ENCODE measurements at regions not wholly inside any gene's neighbourhood (a gene's known extent, or its start where the extent isn't known, plus 50 kb on each side); places are given as distances from the start of the nearest gene placed in this dataset.
"Not testable (repeated sequence)": the region's sequence is repeated elsewhere in the genome, so short reads cannot be mapped to it uniquely, and the experiment has no call there.

DNA sequence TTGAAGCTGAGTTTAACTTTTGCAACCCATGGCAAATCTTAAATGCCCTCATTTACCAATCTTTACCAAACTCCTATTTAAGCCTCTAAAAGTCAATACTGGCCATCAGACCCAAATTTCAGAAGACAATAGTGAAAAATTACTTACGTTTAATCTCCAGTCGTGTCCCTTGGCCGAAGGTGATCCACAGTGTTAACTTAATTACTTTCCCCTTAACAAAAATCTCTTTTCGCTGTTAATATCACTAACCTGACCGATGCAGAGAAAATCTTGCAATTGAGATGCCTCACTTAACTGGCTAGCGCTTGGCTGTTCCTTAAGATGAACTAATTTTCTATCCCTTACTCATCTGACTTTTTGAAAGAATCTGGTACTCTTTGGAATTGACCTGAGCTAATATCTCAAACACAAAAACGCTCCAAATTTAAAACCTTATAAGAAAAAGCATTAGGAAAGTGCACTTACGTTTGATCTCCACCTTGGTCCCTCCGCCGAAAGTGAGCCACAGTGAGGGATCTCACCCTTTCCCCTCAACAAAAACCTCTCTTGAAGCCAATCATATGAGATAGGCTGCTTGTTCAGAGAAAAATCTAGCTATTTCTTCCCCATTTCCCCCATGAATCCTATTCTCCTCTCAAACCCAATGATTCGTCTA is 169.1 kb downstream of the RPIA start:
- DNase-seq = no peak

DNA sequence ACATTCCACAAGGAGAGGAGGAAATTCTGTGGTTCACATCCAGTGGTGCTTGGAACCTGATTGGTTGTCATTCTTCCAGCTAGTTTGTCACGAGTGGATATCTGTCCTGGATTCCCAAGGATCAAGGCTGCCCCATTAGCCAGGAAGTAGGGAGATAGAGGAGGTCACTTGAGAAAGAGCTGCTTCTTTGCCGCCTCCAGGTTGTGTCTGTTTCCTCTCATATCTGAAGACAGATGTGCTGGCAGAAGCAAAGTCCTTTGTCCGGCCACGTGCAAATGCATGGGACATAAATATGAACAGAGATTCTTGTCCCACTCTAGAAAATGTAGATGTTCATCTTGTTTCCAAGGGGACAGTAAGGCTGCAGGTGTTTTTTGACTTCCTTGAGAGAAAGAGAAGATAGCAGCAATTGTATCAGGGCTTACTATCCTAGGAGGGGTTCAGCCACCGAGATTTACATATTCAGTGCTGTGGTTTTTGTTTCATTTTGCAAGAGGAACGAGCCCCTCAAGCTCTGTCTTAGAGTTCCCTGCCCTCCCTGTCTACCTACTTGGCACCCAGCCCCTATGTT is 174.4 kb downstream of the RPIA start:
- no peak for DNase-seq

DNA sequence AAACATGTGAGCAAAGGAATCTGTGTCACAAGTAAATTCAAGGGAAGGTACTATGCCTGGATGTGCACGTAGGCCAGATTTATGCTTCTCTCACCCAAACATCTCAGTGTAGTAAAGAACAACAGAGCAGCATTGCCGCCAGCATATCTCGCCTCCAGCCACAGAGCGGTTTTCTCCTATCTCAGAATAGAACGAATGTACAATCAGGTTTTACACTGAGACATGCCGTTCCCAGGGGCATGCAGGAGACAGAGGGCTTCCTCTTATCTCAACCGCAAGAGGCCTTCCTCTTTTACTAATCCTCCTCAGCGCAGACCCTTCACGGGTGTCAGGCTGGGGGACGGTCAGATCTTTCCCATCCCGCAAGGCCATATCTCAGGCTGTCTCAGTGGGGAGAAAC is 175.3 kb downstream of the RPIA start:
- DNase-seq = no peak

DNA sequence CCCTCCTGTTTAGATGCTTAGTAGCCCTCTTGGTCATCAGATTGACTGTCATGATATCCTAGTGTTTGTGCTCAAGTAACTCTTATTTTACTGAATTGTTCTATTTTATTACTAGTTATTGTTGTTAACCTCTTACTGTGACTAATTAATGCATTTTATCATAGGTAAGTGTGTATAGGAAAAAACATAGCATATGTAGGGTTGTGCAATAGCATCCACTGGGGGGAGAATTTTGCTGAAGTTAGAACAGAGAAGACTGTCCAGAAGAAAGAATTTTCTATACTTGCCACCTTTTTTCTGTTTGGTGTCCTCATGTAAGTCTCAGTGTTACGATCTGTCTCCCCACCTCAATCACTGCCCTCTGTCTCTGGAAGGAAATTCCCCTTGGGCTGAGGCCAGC is 177.4 kb downstream of the RPIA start:
- no peak for DNase-seq

DNA sequence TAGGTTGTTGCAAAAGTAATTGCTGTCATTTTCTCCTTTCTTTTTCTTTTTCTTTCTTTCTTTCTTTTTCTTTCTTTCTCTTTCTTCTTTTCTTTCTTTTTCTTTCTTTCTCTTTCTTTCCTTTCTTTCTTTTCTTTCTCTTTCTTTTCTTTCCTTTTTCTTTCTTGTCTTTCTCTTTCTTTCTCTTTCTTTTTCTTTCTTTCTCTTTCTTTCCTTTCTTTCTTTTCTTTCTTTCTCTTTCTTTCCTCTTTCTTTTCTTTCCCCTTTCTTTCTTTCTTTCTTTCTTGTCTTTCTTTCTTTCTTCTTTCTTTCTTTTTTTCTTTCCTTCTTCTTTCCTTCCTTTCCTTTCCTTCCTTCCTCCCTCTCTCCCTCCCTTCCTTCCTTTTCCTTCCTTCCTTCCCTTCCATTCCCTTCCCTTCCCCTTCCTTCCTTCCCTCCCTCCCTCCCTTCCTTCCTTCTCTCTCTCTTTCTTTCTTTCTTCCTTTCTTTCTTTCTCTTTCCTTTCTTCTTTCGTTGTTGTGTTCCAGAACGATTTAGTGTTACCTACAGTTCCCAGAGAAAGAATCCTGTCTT is 178.9 kb downstream of the RPIA start:
- DNase-seq = no peak

DNA sequence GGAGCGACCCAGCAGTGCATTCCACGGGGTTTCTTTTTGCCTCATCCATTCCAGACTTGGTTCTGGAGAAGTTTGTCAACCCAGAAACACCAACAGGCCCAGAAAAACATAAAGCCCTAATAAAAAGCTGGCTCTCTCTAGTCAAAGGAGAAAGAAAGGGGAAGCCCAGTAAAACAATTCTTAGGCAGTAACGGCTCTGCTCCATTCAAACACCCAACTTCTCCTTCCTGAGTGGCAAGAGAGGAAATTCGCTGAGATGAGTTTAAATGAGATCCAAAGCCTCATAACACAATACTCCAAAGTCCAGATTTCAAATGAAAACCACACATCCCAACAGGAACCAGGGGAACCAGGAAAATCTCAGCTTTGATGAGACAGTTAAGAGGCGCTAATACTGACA is 179.9 kb downstream of the RPIA start:
- no peak for DNase-seq

DNA sequence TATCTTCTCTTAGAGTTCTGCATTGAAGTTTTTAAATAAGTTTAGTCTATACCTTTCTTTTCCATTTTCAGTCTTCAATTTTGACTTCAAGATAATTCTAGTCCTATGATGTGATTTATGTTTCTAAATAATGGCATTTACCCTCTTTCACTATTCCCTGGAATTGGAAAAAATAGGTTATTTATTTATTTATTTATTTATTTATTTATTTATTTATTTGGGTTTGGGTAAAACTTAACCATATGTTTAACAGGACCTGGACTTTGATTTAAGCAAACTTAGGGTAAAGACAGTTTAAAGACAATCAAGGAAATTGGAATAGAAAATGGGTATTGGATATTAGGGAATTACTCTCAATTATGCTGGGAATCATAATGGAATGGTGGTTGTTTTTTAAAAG is 182.1 kb downstream of the RPIA start:
- no peak for DNase-seq

DNA sequence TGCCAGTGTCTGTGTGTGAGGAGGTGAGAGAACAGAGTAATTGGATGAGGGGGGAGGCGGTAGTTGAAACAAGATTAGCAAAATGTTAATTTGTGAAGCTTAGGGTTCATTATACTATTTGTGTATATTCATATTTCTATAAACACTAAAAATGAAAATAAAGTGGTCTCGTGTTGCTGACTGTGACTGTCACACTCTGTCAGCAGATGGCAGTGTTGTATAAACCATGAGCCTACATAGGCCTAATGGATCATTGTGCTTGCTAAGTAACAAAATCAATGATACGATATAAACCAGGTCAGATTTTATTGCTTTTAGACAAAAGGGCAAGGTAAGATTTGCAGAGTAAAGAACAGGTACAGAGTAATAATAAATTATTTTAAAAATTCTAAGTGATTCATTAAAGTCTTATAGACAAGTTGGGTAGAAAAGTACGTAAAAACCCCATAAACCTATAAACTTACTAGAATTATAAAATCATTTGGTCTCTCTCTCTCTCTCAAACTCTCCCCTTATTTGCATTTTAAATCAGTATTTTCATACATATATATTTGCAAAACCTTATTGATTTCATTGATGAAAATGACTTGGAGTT is 182.7 kb downstream of the RPIA start:
- DNase-seq = peak; percentile 46

DNA sequence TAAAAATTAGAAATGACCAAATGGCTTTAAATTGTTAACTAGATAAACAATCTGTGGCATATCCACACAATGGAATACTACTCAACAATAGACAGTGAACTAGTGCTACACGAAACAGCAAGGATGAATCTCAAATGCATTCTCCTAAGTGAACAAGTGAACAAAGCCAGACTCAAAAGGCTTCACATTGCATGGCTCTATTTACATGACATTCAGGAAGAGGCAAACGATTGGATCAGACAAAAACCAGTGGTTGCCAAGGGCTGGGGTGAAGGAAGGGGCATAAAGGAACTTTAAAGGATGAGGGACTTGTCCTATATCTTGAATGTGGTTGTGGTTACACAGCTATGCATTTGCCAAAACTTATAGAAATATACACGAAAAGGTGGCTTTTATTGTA is 184.3 kb downstream of the RPIA start:
- no peak for DNase-seq

DNA sequence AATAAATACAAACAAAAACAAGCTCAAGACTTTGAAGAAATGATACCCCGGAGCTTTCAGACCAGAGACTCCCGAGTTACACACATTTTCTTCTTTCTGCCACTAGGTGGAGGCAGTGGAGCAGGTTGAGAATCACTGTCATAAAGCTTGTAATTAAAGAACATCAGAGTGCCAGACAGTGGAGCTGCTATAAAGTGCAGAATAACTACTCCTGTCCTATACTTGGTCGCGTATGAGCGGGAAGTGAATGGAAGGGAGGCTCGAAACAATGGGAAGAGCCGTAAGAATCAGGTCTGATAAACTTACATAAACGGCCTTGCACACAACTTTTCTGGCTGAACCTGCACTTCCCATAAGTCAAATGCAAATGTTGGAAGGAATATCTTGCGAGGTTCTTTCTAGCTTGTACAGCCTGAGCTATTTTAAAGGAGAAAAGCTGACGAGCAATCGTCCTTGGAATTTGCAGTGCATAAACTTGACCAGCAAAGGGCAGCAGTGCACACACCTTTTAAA is 189.0 kb downstream of the RPIA start:
- peak; percentile 51 for DNase-seq

DNA sequence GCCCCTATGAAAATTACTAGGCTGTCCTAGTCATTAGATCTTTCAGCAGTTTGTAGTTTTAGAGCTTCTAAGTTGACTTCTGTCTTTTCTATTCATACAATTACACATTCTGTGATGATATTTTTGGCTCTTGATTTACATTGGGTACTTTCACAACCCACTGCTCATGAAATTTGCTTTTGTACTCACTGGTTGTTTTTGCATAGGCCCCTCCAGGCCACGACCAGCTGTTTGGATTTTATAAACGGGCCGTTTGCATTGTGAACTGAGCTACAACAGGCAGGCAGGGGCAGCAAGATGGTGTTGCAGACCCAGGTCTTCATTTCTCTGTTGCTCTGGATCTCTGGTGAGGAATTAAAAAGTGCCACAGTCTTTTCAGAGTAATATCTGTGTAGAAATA is 193.8 kb downstream of the RPIA start:
- no peak for DNase-seq

DNA sequence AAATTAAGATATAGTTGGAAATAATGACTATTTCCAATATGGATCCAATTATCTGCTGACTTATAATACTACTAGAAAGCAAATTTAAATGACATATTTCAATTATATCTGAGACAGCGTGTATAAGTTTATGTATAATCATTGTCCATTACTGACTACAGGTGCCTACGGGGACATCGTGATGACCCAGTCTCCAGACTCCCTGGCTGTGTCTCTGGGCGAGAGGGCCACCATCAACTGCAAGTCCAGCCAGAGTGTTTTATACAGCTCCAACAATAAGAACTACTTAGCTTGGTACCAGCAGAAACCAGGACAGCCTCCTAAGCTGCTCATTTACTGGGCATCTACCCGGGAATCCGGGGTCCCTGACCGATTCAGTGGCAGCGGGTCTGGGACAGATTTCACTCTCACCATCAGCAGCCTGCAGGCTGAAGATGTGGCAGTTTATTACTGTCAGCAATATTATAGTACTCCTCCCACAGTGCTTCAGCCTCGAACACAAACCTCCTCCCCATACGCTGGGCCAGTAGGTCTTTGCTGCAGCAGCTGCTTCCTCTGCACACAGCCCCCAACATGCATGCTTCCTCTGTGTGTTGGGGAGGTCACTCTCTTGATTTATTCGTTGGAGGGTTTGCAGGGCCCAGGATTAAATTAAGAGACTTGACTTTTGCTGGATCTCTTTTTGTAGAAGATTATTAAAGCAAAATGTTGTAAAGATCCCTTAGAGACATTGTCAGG is 194.4 kb downstream of the RPIA start:
- DNase-seq = no peak

DNA sequence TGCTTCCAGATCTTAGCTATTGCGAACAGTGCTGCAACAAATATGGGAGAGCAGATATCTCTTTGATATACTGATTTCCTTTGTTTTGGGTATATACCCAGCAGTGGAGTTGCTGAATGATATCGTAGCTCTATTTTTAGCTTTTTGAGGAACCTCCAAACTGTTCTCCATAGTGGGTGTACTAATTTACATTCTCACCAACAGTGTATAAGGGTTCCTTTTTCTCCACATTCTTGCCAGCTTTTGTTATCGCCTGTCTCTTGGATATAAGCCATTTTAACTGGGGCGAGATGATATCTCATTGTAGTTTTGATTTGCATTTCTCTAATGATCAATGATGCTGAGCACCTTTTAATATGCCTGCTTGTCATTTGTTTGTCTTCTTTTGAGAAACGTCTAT is 196.0 kb downstream of the RPIA start:
- not testable (repeated sequence) for DNase-seq

DNA sequence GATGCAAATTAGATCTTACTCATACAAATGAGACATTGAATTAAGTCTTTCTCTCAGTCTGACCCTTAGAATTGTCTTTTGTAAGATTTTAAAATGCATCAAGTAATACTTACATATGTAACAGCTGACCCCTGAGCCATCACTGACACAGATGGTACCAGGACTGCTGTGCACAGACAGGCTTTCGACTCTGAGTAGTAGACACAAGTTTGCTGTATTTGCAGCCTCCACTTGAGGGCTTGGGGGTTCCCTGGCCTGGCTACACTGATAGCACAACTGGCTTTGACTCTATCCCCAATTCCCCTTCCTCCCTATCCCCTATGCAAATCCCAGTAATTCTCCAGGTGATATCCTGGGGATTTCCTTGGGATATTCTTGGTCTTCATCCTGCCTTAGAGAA is 200.7 kb downstream of the RPIA start:
- DNase-seq = no peak

DNA sequence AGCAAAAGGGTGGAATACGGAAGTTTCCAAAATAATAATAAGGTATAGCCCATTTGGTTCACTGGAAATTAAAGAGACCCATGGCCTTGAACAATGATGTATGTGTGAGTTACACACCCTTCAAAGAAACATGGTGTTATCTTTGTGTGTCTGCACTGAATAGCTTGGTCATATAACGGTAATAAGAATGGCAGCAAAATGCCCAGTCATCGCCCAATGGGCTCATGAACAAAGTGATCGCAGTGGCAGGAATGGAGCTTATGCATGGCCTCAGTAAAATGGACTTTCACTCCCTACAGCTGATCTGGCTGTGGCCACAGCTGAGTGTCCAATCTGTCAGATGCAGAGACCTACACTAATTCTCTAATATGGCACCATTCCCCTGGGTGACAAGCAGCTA is 201.3 kb downstream of the RPIA start:
- no peak for DNase-seq

DNA sequence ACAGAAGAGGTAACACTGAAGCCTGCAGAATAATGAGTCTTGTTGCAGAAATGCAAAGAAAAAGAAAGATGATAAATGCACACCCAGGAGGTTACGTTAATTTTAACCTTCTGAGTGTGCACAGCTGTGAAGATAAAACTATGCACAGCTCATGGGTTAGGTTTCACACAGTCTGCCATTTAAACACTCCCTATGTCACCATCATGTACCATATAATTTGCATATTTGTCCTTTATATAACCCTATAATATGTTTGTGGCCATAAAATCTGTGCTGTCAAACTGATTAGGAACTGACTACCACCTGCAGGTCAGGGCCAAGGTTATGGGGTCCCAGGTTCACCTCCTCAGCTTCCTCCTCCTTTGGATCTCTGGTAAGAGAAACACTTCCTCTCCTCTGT is 205.5 kb downstream of the RPIA start:
- DNase-seq = no peak

DNA sequence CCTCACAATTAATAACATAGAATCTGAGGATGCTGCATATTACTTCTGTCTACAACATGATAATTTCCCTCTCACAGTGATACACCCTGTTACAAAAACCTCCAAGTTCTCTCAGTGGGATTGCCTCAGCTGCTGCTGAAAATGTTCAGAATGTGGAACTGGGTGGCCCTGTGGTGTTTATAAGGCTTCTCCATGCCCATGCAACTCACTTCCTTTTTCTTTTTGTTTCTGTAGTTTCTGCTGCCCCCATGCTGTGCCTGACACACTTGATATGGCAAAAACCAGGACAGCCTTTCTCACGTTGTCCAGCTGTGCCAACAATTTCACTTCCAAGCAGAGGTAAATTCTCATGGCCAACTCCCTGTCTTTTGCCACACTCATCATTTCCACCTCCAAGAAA is 206.2 kb downstream of the RPIA start:
- no peak for DNase-seq

DNA sequence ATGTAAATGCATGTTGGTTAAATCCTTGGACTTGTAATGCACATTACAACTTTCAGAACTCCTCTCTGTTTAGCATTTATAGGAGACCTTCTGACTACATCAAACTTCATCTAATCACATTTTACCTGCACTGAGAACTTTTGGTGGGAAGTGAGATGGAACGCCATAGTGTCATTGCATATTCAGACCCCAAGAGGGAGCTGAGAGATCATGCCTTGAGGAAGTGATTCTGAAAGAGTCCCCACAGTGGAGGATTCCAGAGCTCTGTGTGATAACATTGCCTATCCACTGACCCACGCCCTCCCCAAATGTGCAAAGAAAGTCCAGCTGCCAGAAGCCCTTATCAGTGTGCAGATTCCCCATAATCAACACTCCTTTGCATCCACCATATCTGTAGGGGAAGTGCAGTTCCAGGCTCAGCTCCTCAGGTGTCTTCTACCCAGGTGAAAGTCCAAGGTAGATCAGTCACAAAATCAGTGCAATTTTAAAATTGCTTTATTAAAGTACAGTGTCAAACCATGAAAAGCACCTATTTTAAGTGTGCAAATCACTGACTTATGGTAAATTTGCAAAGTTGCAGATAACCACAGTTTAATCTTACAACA is 212.4 kb downstream of the RPIA start:
- DNase-seq = peak; percentile 17

DNA sequence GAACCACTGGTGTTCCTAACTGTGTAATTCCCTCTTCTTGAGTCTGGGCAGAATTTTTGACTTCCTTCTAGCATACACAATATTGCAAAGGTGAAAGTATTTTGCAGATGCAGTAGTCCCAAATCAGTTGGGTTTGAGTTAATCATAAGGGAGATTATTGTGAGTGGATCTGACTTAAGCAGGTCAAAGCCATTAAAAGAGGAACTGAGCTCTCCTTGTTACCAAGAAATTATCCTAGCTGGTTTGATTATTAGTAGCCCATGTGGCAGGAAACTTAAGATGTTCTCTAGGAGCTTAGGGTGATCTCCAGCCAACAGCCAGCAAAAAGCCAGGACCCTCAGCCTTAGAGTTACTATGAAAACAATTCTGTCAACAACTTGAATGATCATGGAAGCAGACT is 221.8 kb downstream of the RPIA start:
- DNase-seq = no peak

DNA sequence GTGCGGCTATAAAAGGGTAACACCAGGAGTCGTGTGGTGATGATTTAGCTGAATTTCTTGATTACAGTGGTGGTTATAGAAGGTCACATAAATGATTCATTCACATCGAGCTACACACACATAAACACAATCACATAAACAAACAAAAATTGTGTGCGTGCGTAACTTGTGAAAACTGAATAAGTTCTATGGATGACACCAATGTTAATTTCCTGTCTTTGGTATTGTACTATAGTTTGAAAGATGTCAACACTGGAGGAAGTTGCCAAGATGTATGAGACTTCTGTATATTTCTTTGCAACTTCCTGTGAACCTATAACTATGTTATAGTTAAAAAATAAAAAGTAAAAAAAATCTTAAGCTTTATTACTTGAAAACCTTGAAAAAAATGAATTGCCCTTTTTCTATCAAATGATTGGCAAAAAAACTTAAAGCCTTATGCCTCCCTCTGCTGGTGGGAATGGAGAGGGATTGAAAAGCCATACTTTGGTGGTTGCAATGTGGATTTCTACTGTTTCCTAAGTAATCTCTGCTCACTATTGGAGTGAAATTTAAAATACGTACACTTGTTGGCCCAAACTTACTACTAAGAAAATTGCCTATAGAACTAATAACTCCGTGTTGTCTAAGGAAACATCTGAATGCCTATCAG is 227.7 kb downstream of the RPIA start:
- DNase-seq = peak; percentile 9

DNA sequence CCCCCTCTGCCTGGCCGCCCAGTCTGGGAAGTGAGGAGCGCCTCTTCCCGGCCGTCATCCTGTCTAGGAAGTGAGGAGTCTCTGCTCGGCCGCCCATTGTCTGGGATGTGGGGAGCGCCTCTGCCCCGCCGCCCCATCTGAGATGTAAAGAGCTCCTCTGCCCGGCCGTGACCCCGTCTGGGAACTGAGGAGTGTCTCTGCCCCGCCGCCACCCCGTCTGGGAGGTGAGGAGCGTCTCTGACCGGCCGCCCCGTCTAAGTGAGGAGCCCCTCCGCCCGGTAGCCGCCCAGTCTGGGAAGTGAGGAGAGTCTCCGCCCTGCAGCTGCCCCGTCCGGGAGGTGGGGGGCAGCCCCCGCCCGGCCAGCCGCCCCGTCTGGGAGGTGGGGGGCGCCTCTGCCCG is 228.9 kb downstream of the RPIA start:
- DNase-seq = not testable (repeated sequence)

DNA sequence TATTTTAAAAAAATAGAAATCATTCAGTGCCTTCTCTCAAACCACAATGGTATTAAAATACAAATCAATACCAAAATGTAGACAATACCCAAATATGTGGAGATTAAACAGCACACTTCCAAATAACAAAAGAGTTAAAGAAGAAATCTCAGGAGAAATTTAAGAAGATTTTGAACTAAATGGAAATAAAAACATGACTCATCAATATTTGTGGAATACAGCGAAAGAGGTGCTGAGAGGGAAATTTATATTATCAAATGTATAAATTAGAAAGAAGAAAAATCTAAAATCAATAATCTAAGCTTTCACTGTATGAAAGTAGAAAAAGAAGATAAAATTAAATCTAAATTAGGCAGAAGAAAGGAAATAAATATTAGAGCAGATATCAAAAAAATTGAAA is 233.1 kb downstream of the RPIA start:
- no peak for DNase-seq

Measured in fibroblast of skin of scalp (primary cell).